ENCODE measurements at regions not wholly inside any gene's neighbourhood (a gene's known extent, or its start where the extent isn't known, plus 50 kb on each side); places are given as distances from the start of the nearest gene placed in this dataset.

- TF ChIP-seq CTCF (IDR thresholded peaks at IDR 0.05) (no peak), POLR2A (IDR thresholded peaks at IDR 0.05) (no peak), POLR2AphosphoS5 (IDR thresholded peaks at IDR 0.05) (no peak)
Measured at GRCh38 chr13:22776394-22777186, 404.2 kb upstream of the SGCG start.

Measured in gastroesophageal sphincter (tissue), 3 donors.